Iris pigment epithelial cell (primary cell): ENCODE measurements at regions not wholly inside any gene's neighbourhood (a gene's known extent, or its start where the extent isn't known, plus 50 kb on each side); places are given as distances from the start of the nearest gene placed in this dataset.
A peak's percentile ranks its signal among the peaks of the same experiment; 100 is the strongest.
"Not testable (repeated sequence)": the region's sequence is repeated elsewhere in the genome, so short reads cannot be mapped to it uniquely, and the experiment has no call there.

Source experiments
- DNase-seq: peaks from one replicate; pipeline ENCODE4 v3.0.0-alpha.2; 2011; ENCODE audit warnings: low read depth

- no peak for DNase-seq
Measured at GRCh38 chr2:191476901-191477300, 201.0 kb upstream of the NABP1 start.

DNA sequence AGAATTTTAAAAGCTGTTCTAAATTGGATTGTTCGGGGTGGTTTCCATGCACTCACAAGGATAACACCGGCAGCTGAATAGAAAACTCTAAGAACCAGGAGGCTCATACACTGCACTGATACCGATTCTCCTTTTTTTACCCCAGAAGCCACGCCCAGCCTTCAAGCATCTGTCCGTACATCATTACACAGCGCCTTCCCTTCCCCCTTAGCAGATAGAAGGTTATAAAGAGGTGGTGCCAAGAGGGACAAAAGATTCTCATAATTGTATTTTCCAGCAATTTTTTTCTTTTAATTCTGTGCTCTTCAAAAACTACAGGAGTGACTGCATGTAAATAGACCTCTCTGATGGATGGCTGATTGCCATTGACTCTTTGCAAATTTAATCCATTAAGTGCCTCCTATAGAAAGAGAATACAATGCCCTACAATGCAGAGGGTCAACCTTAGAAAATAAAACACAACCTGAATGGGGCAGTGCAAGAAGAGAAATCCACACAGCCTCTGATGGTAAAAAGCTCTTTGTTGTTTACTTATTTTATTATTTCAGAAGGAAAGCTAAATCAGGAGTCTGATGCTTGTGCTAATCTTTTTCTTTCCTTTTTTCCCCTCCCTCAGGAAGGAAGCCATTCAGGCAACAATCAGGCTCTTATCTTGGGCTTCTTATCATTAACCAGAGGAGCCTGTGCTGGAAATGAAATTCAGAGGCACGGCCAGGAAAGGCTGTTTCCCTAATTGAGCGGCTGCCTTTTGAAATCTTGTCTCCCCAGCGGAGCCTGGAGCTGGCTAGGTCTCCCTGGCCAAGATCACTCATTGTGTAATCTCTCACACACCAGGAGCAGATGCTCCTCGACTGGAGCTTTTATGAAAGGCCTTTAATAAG, 198.9 kb upstream of the NABP1 start:
- DNase-seq: peak; percentile 80

DNA sequence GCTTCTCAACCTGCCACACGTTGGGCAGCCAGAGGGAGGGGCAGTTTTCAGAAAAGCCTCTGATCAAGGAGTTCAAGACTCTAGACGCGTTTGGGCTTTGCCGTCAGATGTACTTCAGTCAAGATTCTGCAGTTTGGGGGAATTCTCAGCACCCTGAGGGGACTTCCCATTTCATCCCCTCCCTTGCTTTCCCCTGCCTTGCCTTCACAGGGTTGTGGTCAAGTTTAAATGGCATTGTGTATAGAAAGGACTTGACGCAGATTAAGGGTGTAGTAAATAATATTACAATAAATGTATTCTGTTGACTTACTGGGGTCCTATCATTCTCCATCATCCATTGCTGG, 198.3 kb upstream of the NABP1 start:
- DNase-seq: no peak

DNA sequence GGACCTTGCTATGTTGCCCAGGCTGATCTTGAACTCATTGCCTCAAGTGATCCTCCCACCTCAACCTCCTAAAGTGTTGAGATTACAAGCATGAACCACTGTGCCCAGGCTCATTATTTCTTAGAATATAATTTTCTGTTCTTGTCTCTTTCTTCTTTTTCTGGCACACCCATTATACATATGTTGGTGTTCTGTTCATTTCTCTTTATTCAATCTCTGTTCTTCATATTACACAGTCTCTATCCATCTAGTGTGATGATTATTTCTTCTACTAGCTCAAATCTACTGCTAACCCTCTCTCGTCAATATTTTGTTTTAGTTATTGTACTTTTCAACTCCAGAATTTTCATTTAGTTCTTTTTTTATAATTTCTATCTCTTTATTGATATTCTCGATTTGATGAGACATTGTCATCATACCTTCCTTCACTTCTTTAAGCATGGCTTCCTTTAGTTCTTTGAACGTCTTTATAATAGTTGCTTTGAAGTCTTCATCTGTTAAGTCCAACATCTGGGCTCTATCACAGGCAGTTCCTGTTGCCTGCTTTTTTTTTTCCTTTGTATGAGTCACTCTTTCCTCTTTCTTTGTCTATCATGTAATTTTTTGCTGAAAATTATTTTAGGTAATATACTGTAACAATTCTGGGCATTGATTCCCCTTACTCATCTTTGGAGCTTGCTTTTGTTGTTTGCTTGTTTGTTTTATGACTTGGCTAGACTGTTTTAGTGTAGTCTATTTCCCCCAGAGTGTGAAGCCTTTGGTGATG, 196.4 kb upstream of the NABP1 start:
- DNase-seq: no peak

DNA sequence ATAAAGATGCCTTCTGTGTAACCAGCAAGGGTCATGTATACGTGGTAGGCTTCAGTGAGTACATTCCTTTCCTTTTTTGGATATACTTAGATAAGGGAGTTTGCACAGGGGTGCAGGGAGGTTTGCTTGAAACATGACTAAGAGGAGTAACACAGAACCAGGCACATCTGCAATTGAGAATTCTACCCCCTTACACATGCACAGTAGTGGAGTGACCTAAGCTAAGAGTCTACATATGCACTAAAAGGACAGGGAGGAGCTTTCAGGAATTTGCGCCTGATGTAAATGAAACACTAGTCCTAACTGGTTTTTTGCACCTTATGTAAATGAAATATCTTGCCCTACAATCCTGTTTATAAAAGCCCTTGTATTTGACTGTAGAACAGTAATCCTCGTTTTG, 194.8 kb upstream of the NABP1 start:
- no peak for DNase-seq

DNA sequence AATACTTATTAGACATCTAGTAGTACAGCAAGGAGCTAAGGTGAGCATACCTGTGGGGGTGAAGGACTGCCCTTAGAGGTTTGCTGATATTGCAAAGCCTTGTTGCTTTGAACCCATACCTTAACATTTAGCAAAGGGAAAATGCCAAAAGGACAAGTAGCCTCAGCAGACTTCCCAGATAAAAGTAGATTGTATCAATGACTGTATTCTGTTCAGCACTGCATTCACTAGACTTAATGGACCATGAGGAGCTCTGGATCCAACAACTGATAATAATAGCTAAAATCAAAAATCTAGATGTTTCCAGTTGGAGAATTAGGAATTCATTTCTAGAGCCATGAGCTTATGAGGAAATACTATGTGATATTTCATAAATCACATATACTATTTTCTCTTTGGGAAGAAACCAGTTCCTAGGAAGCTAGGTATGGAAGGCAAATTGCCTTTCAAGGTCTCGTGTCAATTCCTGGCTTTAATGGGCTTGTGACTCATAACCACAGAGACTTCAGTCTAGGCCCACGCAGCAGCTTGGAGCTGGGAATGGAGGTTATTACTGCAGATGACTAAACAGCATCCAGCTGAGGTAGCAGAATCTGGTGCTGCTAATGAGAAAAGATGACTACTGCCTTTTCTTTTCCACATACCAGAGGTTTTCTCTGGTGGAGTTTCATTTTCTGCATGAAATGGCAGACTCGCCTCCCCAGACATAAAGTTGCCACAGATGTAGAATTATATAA, 191.2 kb upstream of the NABP1 start:
- peak; percentile 98 for DNase-seq

DNA sequence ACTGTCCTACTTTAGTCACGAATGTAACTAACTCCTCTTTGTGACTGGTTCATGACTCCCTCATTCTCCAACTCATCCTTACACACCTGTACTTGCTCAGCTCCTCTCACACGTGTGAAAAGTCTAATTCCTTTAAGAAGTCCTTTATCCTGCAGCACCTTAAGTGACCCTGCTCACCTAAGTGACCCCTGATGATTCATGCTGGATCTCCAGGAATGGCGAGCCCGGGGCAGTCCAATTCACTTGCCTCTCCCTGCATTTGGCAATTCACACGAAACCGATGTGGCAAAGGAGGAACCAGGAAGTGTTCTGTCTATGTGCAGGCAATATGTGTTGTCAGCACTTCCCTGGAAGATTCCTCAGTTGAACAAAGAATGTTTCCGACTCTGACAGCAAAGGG, 189.8 kb upstream of the NABP1 start:
- no peak for DNase-seq

DNA sequence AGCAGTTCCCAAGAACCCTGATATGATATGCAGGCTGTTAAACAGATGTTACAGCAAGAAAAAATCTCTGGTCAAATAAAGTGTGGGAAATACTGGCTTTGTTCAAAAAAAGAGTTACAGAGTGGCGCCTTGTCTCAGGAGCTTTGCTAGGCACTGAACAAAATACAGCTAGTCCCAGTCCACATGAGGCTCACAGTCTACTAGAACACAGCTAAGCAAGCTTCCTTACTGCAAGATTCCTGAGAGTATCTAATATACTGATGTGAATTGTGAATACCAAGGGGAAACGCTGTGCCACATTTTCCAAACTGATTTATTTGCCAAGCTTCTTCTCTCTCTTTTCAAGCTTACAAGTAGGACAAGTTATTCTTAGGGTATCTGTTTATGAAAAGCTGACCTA, 188.8 kb upstream of the NABP1 start:
- no peak for DNase-seq

DNA sequence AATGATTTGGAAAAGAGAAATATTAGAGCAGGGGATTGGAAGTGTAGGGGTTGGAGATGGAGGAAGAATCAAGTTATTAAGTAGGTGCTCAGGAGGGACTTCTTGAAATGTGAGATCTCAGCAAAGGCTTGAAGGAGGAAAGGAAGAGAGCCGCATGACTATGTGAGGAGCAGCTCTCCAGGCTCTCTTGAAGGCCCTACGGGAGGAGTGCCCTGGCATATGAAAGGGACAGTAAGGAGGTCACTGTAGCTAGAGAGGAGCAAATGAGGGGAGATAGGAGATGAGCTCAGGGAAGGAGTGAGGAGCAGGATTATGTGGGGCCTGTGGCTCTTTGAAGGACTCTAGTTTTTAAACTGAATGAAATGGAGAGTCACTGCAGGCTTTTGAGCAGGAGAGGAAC, 181.1 kb upstream of the NABP1 start:
- DNase-seq: no peak

DNA sequence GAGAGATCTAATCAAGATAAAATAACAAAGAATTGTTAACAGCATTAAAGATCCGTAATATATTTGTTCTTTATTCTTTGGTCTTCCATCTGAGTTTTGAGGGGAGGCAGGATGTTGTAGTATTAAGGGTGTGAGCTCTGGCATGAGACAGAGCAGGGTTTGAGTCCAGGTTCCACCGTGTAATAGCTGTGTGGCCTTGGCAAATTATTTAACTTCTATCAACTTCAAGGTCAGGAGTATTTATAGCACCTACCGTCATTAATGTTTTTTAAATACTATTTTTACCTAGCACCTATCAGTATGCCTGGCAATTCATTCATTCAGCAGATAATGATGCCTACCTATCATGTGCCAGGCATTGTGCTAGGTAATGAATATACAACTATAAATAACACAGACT, 180.1 kb upstream of the NABP1 start:
- no peak for DNase-seq

DNA sequence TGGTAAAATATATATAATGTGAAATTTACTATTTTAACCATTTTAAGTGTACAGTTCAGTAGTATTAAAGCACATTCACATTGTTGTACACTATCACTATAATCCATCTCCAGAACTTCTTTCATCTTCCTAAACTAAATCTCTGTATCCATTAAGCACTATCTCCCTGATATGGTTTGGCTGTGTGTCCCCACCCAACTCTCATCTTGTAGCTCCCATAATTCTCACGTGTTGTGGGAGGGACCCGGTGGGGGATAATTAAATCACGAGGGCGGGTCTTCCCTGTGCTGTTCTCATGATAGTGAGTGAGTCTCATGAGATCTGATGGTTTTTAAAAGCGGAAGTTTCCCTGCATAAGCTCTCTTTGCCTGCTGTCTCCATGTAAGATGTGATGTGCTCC, 178.9 kb upstream of the NABP1 start:
- no peak for DNase-seq

GRCh38 chr2:191499874-191500565, 177.9 kb upstream of the NABP1 start:
- DNase-seq: no peak

- no peak for DNase-seq
Measured at GRCh38 chr2:191500566-191500883, 177.4 kb upstream of the NABP1 start.

DNA sequence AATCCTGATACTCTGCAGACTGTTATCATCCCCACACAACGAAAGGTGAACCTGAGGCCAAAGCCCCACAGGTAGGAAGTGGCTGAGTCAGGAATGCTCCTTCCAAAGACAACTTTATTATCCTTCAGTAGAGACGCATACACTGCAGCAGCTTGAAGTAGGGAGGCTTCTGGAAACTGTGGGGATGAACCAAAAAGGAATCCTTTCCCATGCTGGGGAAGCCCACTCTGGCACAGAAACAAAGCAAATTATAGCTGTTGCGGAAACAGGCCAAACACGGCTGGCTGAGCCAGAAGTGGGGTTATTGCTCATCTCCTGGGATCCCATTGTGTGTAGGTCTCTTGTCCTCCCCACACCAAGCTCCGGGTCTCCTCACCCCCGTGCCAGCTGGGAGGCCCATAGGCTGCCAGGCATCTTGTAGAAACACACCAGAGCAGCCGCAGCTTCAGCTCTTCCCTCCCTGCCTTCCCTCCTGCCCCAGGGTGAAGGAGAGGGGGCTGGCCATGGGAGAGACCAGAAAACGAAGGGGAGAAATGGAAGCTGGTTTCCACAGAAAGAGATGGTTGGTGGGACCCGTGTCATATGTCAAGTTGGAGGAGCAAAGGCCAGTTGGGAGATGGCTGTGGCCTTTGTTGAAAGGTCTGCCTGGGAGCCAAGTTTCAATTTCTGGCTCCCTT, 176.9 kb upstream of the NABP1 start:
- no peak for DNase-seq

DNA sequence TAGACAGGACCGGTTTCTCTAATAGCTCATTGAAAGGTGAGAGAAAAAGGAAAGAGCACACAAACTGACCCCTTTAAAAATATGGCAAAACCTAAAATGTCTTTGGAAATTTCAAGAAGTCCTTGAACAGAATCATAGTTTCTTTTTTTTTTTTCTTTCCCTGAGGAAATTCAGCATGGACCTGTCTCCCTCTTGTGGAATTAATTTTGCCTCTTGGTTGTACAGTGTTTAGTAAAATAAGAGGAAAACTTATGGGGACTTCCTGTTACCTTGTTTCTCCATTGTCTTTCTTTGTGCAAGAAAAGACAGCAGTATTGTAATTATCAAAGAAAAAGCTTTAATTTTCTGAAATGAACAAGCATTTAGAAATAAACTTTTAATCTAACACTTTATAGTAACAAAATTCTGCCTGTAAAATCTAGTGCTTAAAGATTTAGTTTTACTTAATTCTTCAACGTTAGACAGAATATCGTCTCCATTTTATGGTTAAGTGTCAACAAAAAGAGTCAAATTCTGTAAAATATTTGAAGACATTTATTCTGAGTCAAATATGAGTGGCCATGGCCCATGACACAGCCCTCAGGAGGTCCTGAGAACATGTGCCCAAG, 176.3 kb upstream of the NABP1 start:
- peak; percentile 63 for DNase-seq

DNA sequence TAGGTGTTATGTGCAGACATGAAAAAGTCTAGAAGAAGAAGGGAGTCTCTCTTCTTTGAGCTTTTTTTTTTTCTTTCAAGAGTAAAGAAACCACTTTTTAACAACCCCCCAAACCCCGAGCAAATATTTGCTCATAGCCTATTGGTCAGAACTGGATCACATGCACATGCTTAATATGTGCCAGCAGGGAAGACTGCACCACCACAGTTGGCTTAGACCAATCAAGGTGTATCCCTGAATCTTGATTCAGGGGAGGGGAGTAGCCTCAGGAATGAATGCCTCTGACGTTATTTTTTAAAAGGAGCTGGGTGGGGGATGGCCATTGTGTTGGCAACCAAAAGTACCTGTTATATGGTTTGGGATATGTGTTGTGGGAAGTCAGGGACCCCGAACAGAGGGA, 171.4 kb upstream of the NABP1 start:
- DNase-seq: no peak

GRCh38 chr2:191507252-191507853, 170.6 kb upstream of the NABP1 start:
- DNase-seq: not testable (repeated sequence)

- DNase-seq: no peak
Measured at GRCh38 chr2:191508738-191509137, 169.2 kb upstream of the NABP1 start.

DNA sequence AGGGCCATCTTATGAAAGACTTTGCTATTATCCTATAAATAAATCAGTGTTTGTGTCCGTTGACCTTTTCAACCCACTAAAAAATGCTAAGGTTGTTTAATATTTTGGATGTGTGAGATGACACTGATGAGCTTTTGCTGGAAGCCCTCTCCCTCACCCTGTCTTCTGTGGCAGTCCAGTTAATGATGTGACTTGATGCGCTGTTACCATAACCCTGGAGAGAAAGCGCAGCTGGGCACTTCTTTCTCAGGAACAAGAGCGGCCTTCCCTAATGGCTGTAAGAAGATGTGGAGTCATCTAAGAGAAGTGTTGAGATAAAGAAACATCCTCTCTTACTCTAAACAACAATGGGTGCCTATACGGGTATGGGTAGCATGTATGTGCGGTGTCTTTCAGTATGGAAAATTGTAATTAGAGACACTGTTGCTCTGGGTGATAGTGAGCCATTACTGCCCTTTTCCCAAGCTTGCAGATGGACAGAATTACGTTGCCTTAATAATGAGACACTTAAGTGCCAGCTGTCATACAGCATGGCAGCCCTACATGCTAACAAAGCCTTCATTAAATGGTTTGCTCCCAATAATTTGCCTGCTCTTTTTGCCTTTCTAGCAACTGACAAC, 165.6 kb upstream of the NABP1 start:
- no peak for DNase-seq

- no peak for DNase-seq
Measured at GRCh38 chr2:191512874-191513273, 165.1 kb upstream of the NABP1 start.

- no peak for DNase-seq
Measured at GRCh38 chr2:191514613-191515012, 163.3 kb upstream of the NABP1 start.
